Loucy (cell line): ENCODE measurements at regions not wholly inside any gene's neighbourhood (a gene's known extent, or its start where the extent isn't known, plus 50 kb on each side); places are given as distances from the start of the nearest gene placed in this dataset.

ENCODE experiments used
- H2AFZ ChIP-seq: fragments of 200-600 bp; sonication (generic); 2 replicates; pipeline ENCODE4 v1.6.0; 2016; ENCODE audit warnings: antibody characterized with exemption, mild to moderate bottlenecking, low read length, moderate library complexity
- H3F3A ChIP-seq: fragments of 200-600 bp; 2 replicates; pipeline ENCODE4 v1.6.0; 2016; ENCODE audit warnings: antibody characterized with exemption, low read depth, mild to moderate bottlenecking
- H3K27me3 ChIP-seq: fragments of 200-600 bp; sonication (generic); 2 replicates; pipeline ENCODE4 v1.6.1; 2014; ENCODE audit warnings: low read length, mild to moderate bottlenecking; ENCODE audit not compliant: insufficient read depth, poor library complexity, severe bottlenecking
- H3K36me3 ChIP-seq: fragments of 200-600 bp; sonication (generic); 2 replicates; pipeline ENCODE4 v1.6.1; 2016; ENCODE audit warnings: low read length; ENCODE audit not compliant: insufficient read depth
- H3K4me1 ChIP-seq: fragments of 200-600 bp; sonication (generic); 2 replicates; pipeline ENCODE4 v1.5.1; 2014; ENCODE audit warnings: low read length, mild to moderate bottlenecking; ENCODE audit not compliant: insufficient read depth, poor library complexity, severe bottlenecking
- H3K4me2 ChIP-seq: fragments of 200-600 bp; sonication (generic); 2 replicates; pipeline ENCODE4 v1.6.0; 2014; ENCODE audit warnings: antibody characterized with exemption, low read length, low read depth, mild to moderate bottlenecking; ENCODE audit not compliant: poor library complexity, severe bottlenecking
- H3K4me3 ChIP-seq: fragments of 200-600 bp; sonication (generic); 2 replicates; pipeline ENCODE4 v1.5.1; 2014; ENCODE audit warnings: low read length, mild to moderate bottlenecking, mixed read lengths; ENCODE audit not compliant: poor library complexity, severe bottlenecking
- H3K79me2 ChIP-seq: fragments of 200-600 bp; sonication (generic); 2 replicates; pipeline ENCODE4 v1.6.1; 2014; ENCODE audit warnings: low read length; ENCODE audit not compliant: insufficient read depth
- H3K9ac ChIP-seq: fragments of 200-600 bp; sonication (generic); 2 replicates; pipeline ENCODE4 v1.6.0; 2014; ENCODE audit warnings: mild to moderate bottlenecking, low read depth, low read length, moderate library complexity; ENCODE audit not compliant: poor library complexity, severe bottlenecking
- H3K9me2 ChIP-seq: fragments of 200-600 bp; sonication (generic); replicated peaks from 2 replicates; pipeline ENCODE4 v1.6.1; 2016; ENCODE audit warnings: low read depth, low read length, mixed read lengths
- H3K9me3 ChIP-seq: fragments of 200-600 bp; sonication (generic); 2 replicates; pipeline ENCODE4 v1.6.1; 2014; ENCODE audit warnings: mild to moderate bottlenecking, antibody characterized with exemption, low read length, low read depth; ENCODE audit not compliant: insufficient read depth
- H4K20me1 ChIP-seq: fragments of 200-600 bp; sonication (generic); 2 replicates; pipeline ENCODE4 v1.6.0; 2014; ENCODE audit warnings: antibody characterized with exemption, low read length, mild to moderate bottlenecking; ENCODE audit not compliant: insufficient read depth, poor library complexity, severe bottlenecking
- CTCF ChIP-seq: fragments of 200-600 bp; sonication (generic); conservative IDR thresholded peaks from 2 replicates; pipeline ENCODE4 v1.5.1; 2014; ENCODE audit warnings: mild to moderate bottlenecking, antibody characterized with exemption, low read length
- EZH2phosphoT487 ChIP-seq: fragments of 200-600 bp; IDR thresholded peaks from 2 replicates; pipeline ENCODE4 v1.6.1; 2018; ENCODE audit warnings: antibody characterized with exemption, mild to moderate bottlenecking, moderate library complexity, borderline replicate concordance

GRCh38 chr2:239806276-239806675 lies 218.9 kb downstream of the NDUFA10 start:
- Histone ChIP-seq H3K4me3 (no peak overlapping the region), H3K4me1 (no peaks in the 10 kb centered on the region), H4K20me1 (no peaks in the 10 kb centered on the region), H3F3A (no peaks in the 10 kb centered on the region), H3K79me2 (no peaks in the 10 kb centered on the region), H3K9ac (no peak overlapping the region), H3K36me3 (no peaks in the 10 kb centered on the region), H3K27me3 (no peaks in the 10 kb centered on the region), H3K9me2 (no peaks in the 10 kb centered on the region), H2AFZ (no peak overlapping the region), H3K4me2 (no peak overlapping the region), H3K9me3 (peaks cover 7% of the 10 kb centered on the region; the same call in 1 of the 2 replicates)
- TF ChIP-seq EZH2phosphoT487: no peak
- TF ChIP-seq CTCF: no peak

- Histone ChIP-seq H2AFZ (no peak overlapping the region), H3K79me2 (no peaks in the 10 kb centered on the region), H4K20me1 (no peaks in the 10 kb centered on the region), H3K9me2 (no peaks in the 10 kb centered on the region), H3K4me3 (no peak overlapping the region), H3K4me2 (no peak overlapping the region), H3K9me3 (peaks cover 6% of the 10 kb centered on the region; the same call in 1 of the 2 replicates), H3K27me3 (no peaks in the 10 kb centered on the region), H3K36me3 (no peaks in the 10 kb centered on the region), H3K9ac (no peak overlapping the region), H3F3A (no peaks in the 10 kb centered on the region), H3K4me1 (no peaks in the 10 kb centered on the region)
- TF ChIP-seq CTCF: no peak
- no peak for TF ChIP-seq EZH2phosphoT487
These were observed 219.7 kb downstream of the NDUFA10 start for GRCh38 chr2:239805414-239805813.

GRCh38 chr2:239805043-239805329 lies 220.2 kb downstream of the NDUFA10 start:
- Histone ChIP-seq H4K20me1 (no peaks in the 10 kb centered on the region), H3K27me3 (no peaks in the 10 kb centered on the region), H3K9me3 (peaks cover 6% of the 10 kb centered on the region; the same call in 1 of the 2 replicates), H3K4me2 (no peak overlapping the region), H3K36me3 (no peaks in the 10 kb centered on the region), H3K9ac (no peak overlapping the region), H2AFZ (no peak overlapping the region), H3K9me2 (no peaks in the 10 kb centered on the region), H3F3A (no peaks in the 10 kb centered on the region), H3K4me1 (no peaks in the 10 kb centered on the region), H3K79me2 (no peaks in the 10 kb centered on the region), H3K4me3 (no peak overlapping the region)
- no peak for TF ChIP-seq EZH2phosphoT487
- TF ChIP-seq CTCF: no peak
